Smooth muscle cell (in vitro differentiated cells): ENCODE measurements at regions not wholly inside any gene's neighbourhood (a gene's known extent, or its start where the extent isn't known, plus 50 kb on each side); places are given as distances from the start of the nearest gene placed in this dataset.

Source experiments
- DNase-seq: peaks from one replicate; lab custom pipeline; 2025; ENCODE audit not compliant: unreplicated experiment; lab: John Stamatoyannopoulos, UW
- H2AFZ ChIP-seq: fragments of 200-600 bp; sonication (generic); 2 replicates; pipeline ENCODE4 v1.6.0; 2016; ENCODE audit warnings: antibody characterized with exemption, low read depth, mild to moderate bottlenecking
- H3F3A ChIP-seq: fragments of 200-600 bp; sonication (generic); 2 replicates; pipeline ENCODE4 v1.6.0; 2017; ENCODE audit warnings: antibody characterized with exemption, low read depth
- H3K27ac ChIP-seq: fragments of 200-600 bp; sonication (generic); 2 replicates; pipeline ENCODE4 v1.5.1; 2016; ENCODE audit warnings: low read depth, mild to moderate bottlenecking
- H3K27me3 ChIP-seq: fragments of 200-600 bp; sonication (generic); 2 replicates; pipeline ENCODE4 v1.6.1; 2016; ENCODE audit warnings: low read depth, mild to moderate bottlenecking
- H3K36me3 ChIP-seq: fragments of 200-600 bp; sonication (generic); 2 replicates; pipeline ENCODE4 v1.5.1; 2016; ENCODE audit warnings: low read depth
- H3K4me1 ChIP-seq: fragments of 200-600 bp; sonication (generic); 2 replicates; pipeline ENCODE4 v1.5.1; 2016; ENCODE audit warnings: low read depth
- H3K4me2 ChIP-seq: fragments of 200-600 bp; sonication (generic); 2 replicates; pipeline ENCODE4 v1.6.0; 2016; ENCODE audit warnings: mild to moderate bottlenecking
- H3K4me3 ChIP-seq: fragments of 200-600 bp; sonication (generic); 2 replicates; pipeline ENCODE4 v1.5.1; 2016; ENCODE audit warnings: mild to moderate bottlenecking
- H3K79me2 ChIP-seq: fragments of 200-600 bp; sonication (generic); 2 replicates; pipeline ENCODE4 v1.6.0; 2016; ENCODE audit warnings: low read depth, mild to moderate bottlenecking
- H3K9ac ChIP-seq: fragments of 200-600 bp; sonication (generic); 2 replicates; pipeline ENCODE4 v1.6.0; 2016; ENCODE audit warnings: low read depth
- H3K9me3 ChIP-seq: fragments of 200-600 bp; sonication (generic); replicated peaks from 2 replicates; pipeline ENCODE4 v1.5.1; 2016; ENCODE audit warnings: low read depth
- H4K20me1 ChIP-seq: fragments of 200-600 bp; sonication (generic); 2 replicates; pipeline ENCODE4 v1.6.0; 2016; ENCODE audit warnings: low read depth
- WGBS: methylation state at CpG from one replicate; pipeline ENCODE4 v1.1.7; 2016; ENCODE audit warnings: low lambda C conversion rate; 5-methylcytosine and 5-hydroxymethylcytosine counted together
- TF ChIP-seq, protein P1 (sequence below): fragments of 200-600 bp; sonication (generic); IDR thresholded peaks from 2 replicates; pipeline ENCODE4 v1.5.1; 2017; ENCODE audit warnings: borderline replicate concordance, mild to moderate bottlenecking, antibody characterized with exemption; ENCODE audit not compliant: insufficient read depth, poor library complexity, severe bottlenecking

DNA sequence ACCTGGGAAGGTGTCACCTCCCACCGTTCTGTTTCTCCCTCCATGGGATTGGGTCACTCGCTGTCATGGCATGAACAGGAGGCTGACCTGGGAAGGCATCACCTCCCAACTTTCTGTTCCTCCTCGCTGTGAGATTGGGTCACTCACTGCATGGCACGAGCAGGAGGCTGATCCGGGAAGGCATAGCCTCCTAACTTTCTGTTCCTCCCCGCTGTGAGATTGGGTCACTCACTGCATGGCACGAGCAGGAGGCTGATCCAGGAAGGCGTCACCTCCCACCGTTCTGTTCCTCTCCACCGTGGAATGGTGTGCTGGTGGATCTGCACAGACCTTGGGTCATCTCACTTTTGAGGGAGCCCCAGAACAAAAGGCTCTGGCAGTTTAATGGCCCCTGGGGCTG is 239.2 kb upstream of the PRKCQ start:
- Histone ChIP-seq H3K79me2 (no peaks in the 10 kb centered on the region), H3F3A (no peaks in the 10 kb centered on the region), H3K36me3 (no peaks in the 10 kb centered on the region), H3K4me1 (no peaks in the 10 kb centered on the region), H3K27ac (no peak overlapping the region), H3K4me2 (no peak overlapping the region), H3K9me3 (no peaks in the 10 kb centered on the region), H3K4me3 (no peak overlapping the region), H3K9ac (no peak overlapping the region), H4K20me1 (no peaks in the 10 kb centered on the region), H2AFZ (no peak overlapping the region), H3K27me3 (no peaks in the 10 kb centered on the region)
- no peak for DNase-seq
- 81% methylated on average over 10 of the region's 10 CpGs for WGBS
- TF ChIP-seq, protein P1, sequence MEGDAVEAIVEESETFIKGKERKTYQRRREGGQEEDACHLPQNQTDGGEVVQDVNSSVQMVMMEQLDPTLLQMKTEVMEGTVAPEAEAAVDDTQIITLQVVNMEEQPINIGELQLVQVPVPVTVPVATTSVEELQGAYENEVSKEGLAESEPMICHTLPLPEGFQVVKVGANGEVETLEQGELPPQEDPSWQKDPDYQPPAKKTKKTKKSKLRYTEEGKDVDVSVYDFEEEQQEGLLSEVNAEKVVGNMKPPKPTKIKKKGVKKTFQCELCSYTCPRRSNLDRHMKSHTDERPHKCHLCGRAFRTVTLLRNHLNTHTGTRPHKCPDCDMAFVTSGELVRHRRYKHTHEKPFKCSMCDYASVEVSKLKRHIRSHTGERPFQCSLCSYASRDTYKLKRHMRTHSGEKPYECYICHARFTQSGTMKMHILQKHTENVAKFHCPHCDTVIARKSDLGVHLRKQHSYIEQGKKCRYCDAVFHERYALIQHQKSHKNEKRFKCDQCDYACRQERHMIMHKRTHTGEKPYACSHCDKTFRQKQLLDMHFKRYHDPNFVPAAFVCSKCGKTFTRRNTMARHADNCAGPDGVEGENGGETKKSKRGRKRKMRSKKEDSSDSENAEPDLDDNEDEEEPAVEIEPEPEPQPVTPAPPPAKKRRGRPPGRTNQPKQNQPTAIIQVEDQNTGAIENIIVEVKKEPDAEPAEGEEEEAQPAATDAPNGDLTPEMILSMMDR: no peak

DNA sequence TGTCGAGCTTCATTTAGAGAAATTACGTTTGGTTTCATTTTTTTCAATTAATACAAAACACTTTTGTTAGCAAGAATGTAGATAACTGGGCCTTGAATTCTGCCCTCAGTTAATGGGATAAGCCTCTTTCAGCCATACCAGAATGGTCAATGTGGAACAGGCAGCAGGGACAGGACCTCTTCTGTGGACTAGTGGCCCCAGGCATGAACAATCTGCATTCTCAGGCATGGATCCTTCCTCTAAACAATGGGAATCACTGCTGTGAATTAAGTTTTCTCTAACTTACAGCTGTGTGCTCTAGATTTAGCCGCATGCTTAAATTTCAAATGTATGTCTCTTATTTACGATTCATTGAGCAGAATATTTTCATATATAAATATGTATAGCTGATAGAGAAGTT is 237.7 kb upstream of the PRKCQ start:
- H3K79me2 ChIP-seq: no peaks in the 10 kb centered on the region
- no peak overlapping the region for H3K27ac ChIP-seq
- H3F3A ChIP-seq: no peaks in the 10 kb centered on the region
- H4K20me1 ChIP-seq: no peaks in the 10 kb centered on the region
- no peaks in the 10 kb centered on the region for H3K36me3 ChIP-seq
- no peaks in the 10 kb centered on the region for H3K4me1 ChIP-seq
- no peak overlapping the region for H3K9ac ChIP-seq
- TF ChIP-seq, protein P1: no peak
- DNase-seq: no peak
- no peaks in the 10 kb centered on the region for H3K9me3 ChIP-seq
- no peaks in the 10 kb centered on the region for H3K27me3 ChIP-seq
- no peak overlapping the region for H3K4me2 ChIP-seq
- H2AFZ ChIP-seq: no peak overlapping the region
- 93% methylated on average over 4 of the region's 4 CpGs for WGBS
- no peak overlapping the region for H3K4me3 ChIP-seq

DNA sequence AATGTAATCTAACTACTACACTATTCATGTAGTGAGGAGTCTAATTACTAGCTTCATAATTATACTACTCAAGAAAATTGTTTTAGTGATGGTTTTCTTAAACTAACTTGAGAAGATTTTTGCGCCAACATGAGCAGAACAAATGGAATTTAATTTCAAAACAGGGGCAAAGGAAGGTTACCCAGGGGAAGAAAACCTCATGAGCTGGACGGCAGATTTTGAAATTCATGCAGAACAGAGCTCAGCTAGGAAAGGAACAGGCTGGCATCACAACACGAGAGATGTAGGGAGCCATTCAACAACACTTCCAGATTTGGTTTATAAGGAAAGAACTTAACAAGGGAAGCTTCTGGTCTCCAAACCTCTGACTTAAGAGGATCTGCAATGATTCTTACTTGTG is 235.3 kb upstream of the PRKCQ start:
- no peaks in the 10 kb centered on the region for H3K79me2 ChIP-seq
- H3K9ac ChIP-seq: no peak overlapping the region
- WGBS: 93% methylated on average over 3 of the region's 3 CpGs
- DNase-seq: no peak
- no peak overlapping the region for H2AFZ ChIP-seq
- no peaks in the 10 kb centered on the region for H3K4me1 ChIP-seq
- H3K4me2 ChIP-seq: no peak overlapping the region
- no peak overlapping the region for H3K4me3 ChIP-seq
- TF ChIP-seq, protein P1: no peak
- H3K9me3 ChIP-seq: no peaks in the 10 kb centered on the region
- no peak overlapping the region for H3K27ac ChIP-seq
- no peaks in the 10 kb centered on the region for H3K36me3 ChIP-seq
- no peaks in the 10 kb centered on the region for H4K20me1 ChIP-seq
- H3F3A ChIP-seq: no peaks in the 10 kb centered on the region
- no peaks in the 10 kb centered on the region for H3K27me3 ChIP-seq

DNA sequence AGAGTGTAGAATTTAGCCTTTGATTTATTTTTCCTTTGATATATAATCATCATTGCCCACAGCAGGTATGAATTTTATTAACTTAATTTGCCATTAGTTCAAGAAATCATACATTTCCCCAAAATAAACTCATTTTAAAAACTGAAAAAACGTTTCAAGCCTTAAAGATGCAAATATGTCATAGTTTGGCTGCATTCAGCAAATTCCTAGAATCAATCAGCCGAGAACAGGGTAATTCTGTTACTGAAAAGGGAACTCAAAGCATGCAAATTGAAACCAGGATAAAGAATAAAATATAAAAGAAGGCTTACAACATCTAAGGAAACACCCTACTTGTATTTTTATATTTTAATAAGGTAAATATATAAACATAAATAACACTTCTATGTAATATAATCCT is 233.8 kb upstream of the PRKCQ start:
- no peak overlapping the region for H3K4me2 ChIP-seq
- H3K9me3 ChIP-seq: no peaks in the 10 kb centered on the region
- H3K9ac ChIP-seq: no peak overlapping the region
- no peaks in the 10 kb centered on the region for H3K27me3 ChIP-seq
- no peak overlapping the region for H3K27ac ChIP-seq
- TF ChIP-seq, protein P1: no peak
- H3K4me1 ChIP-seq: no peaks in the 10 kb centered on the region
- no peak for DNase-seq
- H3F3A ChIP-seq: no peaks in the 10 kb centered on the region
- H3K36me3 ChIP-seq: no peaks in the 10 kb centered on the region
- H4K20me1 ChIP-seq: no peaks in the 10 kb centered on the region
- no peaks in the 10 kb centered on the region for H3K79me2 ChIP-seq
- WGBS: 50% methylated on average over 2 of the region's 2 CpGs
- no peak overlapping the region for H2AFZ ChIP-seq
- H3K4me3 ChIP-seq: no peak overlapping the region
